Stomach (tissue), 4 donors: ENCODE measurements at regions not wholly inside any gene's neighbourhood (a gene's known extent, or its start where the extent isn't known, plus 50 kb on each side); places are given as distances from the start of the nearest gene placed in this dataset.

Experiments used
- CTCF ChIP-seq, 7 experiments: fragments of 450-650 bp in 4 of 7; fragments of 200-600 bp in 3 of 7; sonication (generic) in 3 of 7; IDR thresholded peaks; one replicate each; pipeline ENCODE4 v1.5.1; 2016 to 2019; ENCODE audit warnings: antibody characterized with exemption in 7 of 7, control low read depth in 2 of 7, mild to moderate bottlenecking in 1 of 7
- POLR2A ChIP-seq, 4 donors: fragments of 450-650 bp; IDR thresholded peaks; one replicate each; pipeline ENCODE4 v1.6.1; 2016; ENCODE audit warnings: antibody characterized with exemption in 4 of 4, control low read depth in 2 of 4, mild to moderate bottlenecking in 1 of 4, moderate library complexity in 1 of 4

GRCh38 chr5:71934322-71934721, 173.0 kb upstream of the MAP1B start:
- no peak for TF ChIP-seq CTCF (IDR thresholded peaks at IDR 0.05)
- no peak for TF ChIP-seq POLR2A (IDR thresholded peaks at IDR 0.05)
